ES-I3 (cell line): ENCODE measurements at regions not wholly inside any gene's neighbourhood (a gene's known extent, or its start where the extent isn't known, plus 50 kb on each side); places are given as distances from the start of the nearest gene placed in this dataset.

Experiments used
- H3K36me3 ChIP-seq: 2 replicates; pipeline ENCODE4 v1.6.1; 2013; ENCODE audit warnings: mild to moderate bottlenecking, low read length, control low read depth, moderate library complexity; ENCODE audit not compliant: insufficient read depth
- H3K4me1 ChIP-seq: 2 replicates; pipeline ENCODE4 v1.6.1; 2013; ENCODE audit warnings: mild to moderate bottlenecking, control low read depth, low read length; ENCODE audit not compliant: insufficient read depth
- H3K9ac ChIP-seq: 2 replicates; pipeline ENCODE4 v1.6.1; 2013; ENCODE audit warnings: low read depth, mild to moderate bottlenecking, low read length, moderate library complexity
- H3K9me3 ChIP-seq: 2 replicates; pipeline ENCODE4 v1.6.1; 2013; ENCODE audit warnings: mild to moderate bottlenecking, low read length, moderate library complexity; ENCODE audit not compliant: control insufficient read depth, insufficient read depth

- no peaks in the 10 kb centered on the region for H3K9me3 ChIP-seq
- no peak overlapping the region for H3K9ac ChIP-seq
- H3K36me3 ChIP-seq, result no peaks in the 10 kb centered on the region
- peaks cover 19% of the 10 kb centered on the region for H3K4me1 ChIP-seq
These were observed 138.0 kb upstream of the SMAD3 start for GRCh38 chr15:66927201-66928077.

- 0 out of 2 replicates have a peak, but pooled peaks cover 1% of the 10 kb centered on the region for H3K9me3 ChIP-seq
- H3K36me3 ChIP-seq, result no peaks in the 10 kb centered on the region
- peaks cover 22% of the 10 kb centered on the region for H3K4me1 ChIP-seq
- H3K9ac ChIP-seq, result no peak overlapping the region
These were observed 137.3 kb upstream of the SMAD3 start for GRCh38 chr15:66928101-66928500.

- peaks cover 22% of the 10 kb centered on the region for H3K4me1 ChIP-seq
- H3K9ac ChIP-seq, result no peak overlapping the region
- peaks cover 8% of the 10 kb centered on the region; the same call in 1 of the 2 replicates for H3K9me3 ChIP-seq
- H3K36me3 ChIP-seq, result no peaks in the 10 kb centered on the region
These were observed 136.6 kb upstream of the SMAD3 start for GRCh38 chr15:66928784-66929183.

DNA sequence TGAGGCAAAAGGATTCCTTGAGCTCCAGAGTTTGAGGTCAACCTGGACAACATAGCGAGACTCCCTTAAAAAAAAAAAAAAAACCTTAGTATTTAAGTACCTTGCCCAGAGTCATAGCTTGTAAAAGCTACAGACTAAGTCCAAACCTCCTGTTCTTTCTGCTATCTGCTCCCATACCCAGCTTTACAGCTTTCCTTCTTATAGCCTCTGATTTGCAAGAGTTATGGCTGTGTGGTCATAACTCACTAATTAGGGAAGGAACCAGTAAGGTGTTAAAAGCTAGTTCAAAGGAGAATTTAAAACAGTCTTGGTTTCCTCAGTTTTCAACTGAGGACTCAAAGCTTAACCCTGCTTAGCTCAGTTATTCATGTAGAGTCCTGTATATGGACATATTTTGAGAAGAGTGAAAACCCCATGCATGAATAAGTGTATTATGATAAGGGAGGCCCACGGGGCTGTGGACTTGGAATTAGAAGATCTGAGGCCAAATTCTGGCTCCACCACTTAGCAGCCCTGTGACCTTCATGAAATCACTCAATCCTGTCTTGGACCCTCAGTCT lies 135.5 kb upstream of the SMAD3 start:
- peaks cover 22% of the 10 kb centered on the region for H3K4me1 ChIP-seq
- H3K36me3 ChIP-seq, result no peaks in the 10 kb centered on the region
- no peak overlapping the region for H3K9ac ChIP-seq
- H3K9me3 ChIP-seq, result peaks cover 10% of the 10 kb centered on the region; the same call in 1 of the 2 replicates

DNA sequence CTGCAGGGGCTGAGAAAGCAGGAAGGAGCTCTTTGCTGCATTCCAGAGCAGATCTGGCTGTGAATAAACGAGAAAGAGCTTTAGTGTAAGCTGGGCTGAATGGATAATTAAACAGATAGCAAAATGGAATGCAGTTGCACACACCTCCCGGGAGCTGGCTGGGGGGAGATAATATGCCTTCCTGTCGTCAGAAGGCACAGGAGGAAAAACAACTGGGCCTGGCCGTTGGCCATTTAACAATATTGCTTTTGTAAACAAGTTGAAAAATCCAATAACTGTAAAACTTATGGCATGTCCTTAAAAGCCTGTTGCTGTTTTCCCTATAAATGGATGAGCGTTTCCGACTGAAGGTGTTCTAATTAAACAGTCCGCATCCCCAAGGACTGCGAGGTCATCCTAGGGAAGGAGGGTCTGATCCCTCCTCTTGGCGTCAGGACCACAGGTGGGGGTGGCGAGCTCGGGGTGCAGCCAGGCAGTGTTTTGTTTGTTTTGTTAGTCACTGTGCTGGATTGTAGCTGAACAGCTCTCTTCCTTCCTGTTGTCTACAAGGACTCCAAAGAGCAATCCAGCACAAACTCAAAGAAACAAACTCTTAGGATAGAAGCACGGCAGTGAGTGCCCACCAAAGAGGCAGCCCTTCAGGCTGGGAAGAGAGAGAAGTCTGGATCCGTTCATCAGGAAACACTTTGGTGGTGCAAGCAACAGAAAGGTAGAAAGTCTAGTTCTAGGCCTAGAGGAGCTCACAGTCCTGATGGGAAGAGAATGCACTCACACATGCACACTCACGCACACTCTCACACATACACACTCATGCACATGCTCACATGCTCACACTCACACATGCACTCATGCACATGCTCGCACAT lies 133.4 kb upstream of the SMAD3 start:
- peaks cover 22% of the 10 kb centered on the region for H3K4me1 ChIP-seq
- H3K9me3 ChIP-seq, result peaks cover 10% of the 10 kb centered on the region; the same call in 1 of the 2 replicates
- no peaks in the 10 kb centered on the region for H3K36me3 ChIP-seq
- no peak overlapping the region for H3K9ac ChIP-seq

GRCh38 chr15:66932634-66933024 lies 132.8 kb upstream of the SMAD3 start:
- H3K36me3 ChIP-seq, result no peaks in the 10 kb centered on the region
- H3K4me1 ChIP-seq, result peaks cover 22% of the 10 kb centered on the region
- peaks cover 10% of the 10 kb centered on the region; the same call in 1 of the 2 replicates for H3K9me3 ChIP-seq
- no peak overlapping the region for H3K9ac ChIP-seq

GRCh38 chr15:66933932-66934867 lies 131.2 kb upstream of the SMAD3 start:
- H3K36me3 ChIP-seq, result no peaks in the 10 kb centered on the region
- H3K9me3 ChIP-seq, result peaks cover 10% of the 10 kb centered on the region; the same call in 1 of the 2 replicates
- peaks cover 15% of the 10 kb centered on the region; the same call in 1 of the 2 replicates for H3K4me1 ChIP-seq
- no peak overlapping the region for H3K9ac ChIP-seq

- peaks cover 15% of the 10 kb centered on the region; the same call in 1 of the 2 replicates for H3K4me1 ChIP-seq
- no peaks in the 10 kb centered on the region for H3K36me3 ChIP-seq
- H3K9me3 ChIP-seq, result peaks cover 10% of the 10 kb centered on the region; the same call in 1 of the 2 replicates
- no peak overlapping the region for H3K9ac ChIP-seq
These were observed 130.4 kb upstream of the SMAD3 start for GRCh38 chr15:66934868-66935520.

DNA sequence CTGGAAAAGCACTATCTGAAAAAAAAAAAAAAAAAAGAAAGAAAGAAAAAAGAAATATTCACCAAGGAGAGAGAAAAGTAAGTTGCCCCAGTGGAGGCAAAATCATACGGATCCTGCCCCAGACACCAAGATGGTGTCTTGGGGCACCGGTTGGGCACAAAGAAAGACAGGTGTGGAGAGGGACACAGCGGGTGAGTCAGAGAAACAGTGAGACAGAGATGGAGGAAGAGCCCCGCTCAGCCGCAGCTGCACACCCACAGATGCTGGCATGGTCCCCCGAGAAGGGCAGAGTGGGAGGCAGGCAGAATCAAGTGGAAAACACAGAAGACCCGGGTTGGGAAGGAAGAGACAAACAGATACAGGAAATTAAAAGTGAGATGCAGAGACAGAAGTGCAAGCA lies 129.7 kb upstream of the SMAD3 start:
- Histone ChIP-seq H3K9ac (no peak overlapping the region), H3K36me3 (no peaks in the 10 kb centered on the region), H3K9me3 (peaks cover 10% of the 10 kb centered on the region; the same call in 1 of the 2 replicates), H3K4me1 (peaks cover 15% of the 10 kb centered on the region; the same call in 1 of the 2 replicates)

- Histone ChIP-seq H3K9ac (no peak overlapping the region), H3K4me1 (peaks cover 15% of the 10 kb centered on the region; the same call in 1 of the 2 replicates), H3K36me3 (no peaks in the 10 kb centered on the region)
These were observed 129.1 kb upstream of the SMAD3 start for GRCh38 chr15:66936109-66936860.

DNA sequence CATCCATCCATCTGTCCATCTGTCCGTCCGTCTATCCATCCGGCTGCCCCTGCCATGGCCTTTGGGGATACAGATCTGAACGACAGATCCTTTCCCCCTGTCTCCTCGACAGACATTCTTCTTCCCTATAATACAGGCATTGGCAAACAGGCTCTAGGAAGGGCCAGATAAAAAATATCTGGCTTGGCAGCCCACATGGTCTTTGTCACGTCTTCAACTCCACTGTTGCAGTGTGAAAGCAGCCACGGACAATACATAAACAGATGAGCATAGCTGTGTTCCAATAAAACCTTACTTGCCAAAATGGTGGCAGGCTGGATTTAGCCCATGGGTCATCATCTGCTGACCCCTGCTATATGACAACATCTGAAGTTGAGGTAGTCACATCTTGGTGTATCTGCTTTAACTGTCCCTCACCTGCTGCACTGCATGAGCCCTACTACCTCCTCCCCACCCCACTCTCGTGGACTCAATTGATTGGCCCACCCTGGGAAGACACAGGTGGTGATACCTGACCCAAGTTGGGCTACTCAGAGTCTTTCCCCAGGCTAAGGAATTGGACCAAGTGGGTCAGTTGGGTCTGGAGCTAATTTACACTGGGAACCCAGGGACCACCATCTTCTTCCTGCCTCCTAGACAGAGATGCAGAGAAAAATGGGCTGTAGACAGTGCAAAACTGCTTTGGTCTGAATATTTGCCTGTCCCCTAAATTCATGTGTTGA lies 128.4 kb upstream of the SMAD3 start:
- Histone ChIP-seq H3K9me3 (peaks cover 10% of the 10 kb centered on the region; the same call in 1 of the 2 replicates), H3K9ac (no peak overlapping the region), H3K36me3 (no peaks in the 10 kb centered on the region), H3K4me1 (peaks cover 7% of the 10 kb centered on the region; the same call in 1 of the 2 replicates)

More at GRCh38 chr15:66936109-66936860, 129.1 kb upstream of the SMAD3 start:
- H3K9me3 ChIP-seq, result peaks cover 10% of the 10 kb centered on the region; the same call in 1 of the 2 replicates

GRCh38 chr15:66937588-66937987 lies 127.8 kb upstream of the SMAD3 start:
- H3K9ac ChIP-seq, result no peak overlapping the region
- no peaks in the 10 kb centered on the region for H3K36me3 ChIP-seq
- H3K9me3 ChIP-seq, result peaks cover 10% of the 10 kb centered on the region; the same call in 1 of the 2 replicates
- H3K4me1 ChIP-seq, result peaks cover 2% of the 10 kb centered on the region; the same call in 1 of the 2 replicates
